ENCODE measurements at regions not wholly inside any gene's neighbourhood (a gene's known extent, or its start where the extent isn't known, plus 50 kb on each side); places are given as distances from the start of the nearest gene placed in this dataset.
"Not testable (repeated sequence)": the region's sequence is repeated elsewhere in the genome, so short reads cannot be mapped to it uniquely, and the experiment has no call there.

DNA sequence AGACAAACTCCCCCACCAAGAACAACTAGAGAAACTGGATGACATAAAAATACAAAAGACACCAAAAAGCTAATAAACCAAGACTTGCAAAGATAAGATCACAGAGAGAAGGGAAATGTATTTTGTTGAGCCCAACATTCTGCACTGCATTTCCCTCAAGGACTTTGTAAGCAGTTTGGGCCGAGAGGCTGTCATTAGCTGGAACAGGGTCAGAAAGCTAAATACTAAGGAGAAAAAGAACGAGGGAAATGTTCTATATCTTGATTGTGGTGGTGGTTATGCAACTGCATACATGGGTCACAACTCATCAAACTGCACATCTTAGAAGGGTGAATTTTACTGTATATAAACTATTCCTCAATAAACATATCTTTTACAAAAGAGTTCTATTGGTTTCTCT is 315.0 kb downstream of the IPMK start:
- DNase-seq: no peak

DNA sequence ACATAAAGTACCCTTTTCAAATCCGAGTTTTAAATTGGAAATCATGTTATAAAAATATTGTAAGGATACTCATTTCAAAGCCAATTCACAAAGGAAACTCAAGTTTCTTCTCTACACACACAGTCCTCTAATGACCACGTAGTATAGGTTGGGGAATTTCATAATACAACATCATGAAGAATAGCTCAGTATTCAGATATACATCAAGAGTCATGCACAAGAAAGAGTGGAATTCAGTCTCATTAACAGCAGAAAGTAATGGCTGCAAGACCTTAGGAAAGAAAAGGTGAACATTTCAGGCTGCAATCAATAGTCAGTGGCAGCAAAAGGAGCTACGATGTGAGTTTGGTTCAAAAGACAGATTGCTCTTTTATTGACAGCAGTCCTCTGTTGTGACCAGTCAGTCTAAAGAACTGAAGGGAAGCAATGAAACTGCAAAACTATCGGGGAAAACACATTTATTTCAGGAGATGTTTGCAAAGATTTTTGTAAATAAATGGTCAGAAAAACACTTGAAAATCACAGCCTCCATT is 317.2 kb downstream of the IPMK start:
- DNase-seq: no peak

DNA sequence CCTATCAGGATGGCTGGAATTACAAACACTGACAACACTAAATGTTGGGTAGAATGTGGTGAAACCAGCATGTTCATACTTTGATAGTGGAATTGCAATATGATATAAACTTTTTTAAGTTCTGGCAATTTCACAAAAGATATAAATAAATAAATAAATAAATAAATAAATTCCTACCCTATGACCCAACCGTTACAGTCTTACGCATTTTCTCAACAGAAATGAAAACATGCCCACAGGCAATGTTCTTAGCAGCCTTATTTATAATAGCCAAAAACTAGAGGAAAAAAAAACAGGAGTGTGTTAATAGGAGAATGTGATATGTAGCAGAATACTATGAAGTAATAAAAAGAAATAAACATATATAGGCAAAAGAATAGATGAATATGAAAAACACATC is 318.9 kb downstream of the IPMK start:
- DNase-seq: no peak

DNA sequence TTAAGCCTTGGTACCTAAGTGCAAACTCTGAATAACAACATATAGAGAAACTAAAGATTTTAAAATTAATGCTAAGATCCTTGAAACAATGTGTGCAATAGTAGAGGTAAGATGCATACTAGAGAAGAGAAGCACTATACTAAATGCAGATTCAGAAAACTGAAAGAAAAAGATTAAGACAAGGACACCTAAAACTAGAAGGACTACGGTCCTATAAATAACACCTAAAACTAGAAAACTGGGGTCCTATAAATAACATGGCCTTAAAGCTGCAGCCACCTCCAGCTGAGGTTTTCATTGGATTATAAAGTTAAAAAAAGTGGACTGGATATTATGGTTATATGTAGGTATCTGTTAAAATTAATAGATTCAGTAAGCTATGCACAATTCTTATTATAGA is 320.9 kb downstream of the IPMK start:
- no peak for DNase-seq

DNA sequence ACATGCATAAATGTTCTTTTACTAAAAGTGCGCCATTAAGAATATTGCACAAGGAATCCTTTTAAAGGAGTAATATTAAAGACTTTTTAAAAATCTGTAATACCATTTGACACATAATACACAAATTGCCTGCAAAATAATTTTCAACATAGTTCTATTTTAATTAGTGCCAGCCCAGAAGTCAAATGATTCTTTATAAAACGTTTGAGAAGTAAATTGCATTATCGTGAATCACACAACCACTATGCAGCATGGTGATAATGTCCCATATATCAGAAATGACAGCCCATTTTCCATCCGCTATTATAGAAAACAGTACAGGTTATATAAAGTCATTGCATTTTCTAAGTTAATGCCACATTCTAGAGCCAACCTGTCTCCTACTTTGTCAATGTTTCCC is 324.0 kb downstream of the IPMK start:
- DNase-seq: no peak

DNA sequence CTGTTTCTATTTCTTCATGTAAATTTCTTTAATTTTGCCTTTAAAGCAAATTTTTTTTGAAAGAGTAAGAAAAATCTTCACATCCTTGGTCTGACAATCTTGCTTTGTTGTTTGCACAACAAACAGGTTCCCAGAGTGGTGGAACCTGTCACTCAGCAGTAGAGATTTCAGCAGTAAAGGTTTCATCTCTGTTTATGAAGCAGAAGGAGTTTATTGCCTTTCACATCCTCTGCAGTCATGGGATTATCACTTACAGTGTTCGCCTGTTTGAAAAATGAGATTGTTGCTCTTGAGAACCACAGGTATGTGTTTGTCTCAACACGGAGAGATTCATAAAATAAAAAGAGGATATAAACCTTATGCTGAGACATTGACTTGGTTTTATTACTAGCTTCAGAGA is 342.6 kb downstream of the IPMK start:
- DNase-seq: no peak

DNA sequence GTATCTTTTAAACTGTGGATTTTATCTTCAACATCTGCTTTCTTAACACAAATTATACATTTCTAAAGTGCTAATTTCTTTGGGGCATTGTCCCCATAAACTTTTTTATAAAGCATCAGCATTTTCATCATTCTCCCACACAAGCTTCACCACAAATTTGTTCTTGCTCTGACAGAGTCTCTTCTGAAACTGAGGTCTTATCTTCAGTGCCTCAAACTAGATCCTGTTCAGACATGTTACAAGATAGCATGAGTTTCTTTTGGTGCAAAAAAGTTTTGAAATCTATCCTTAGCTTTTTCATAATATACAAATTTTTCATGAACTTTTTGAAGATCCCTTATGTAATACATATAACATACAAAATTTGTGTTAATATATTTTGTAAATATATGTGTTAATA is 346.6 kb downstream of the IPMK start:
- DNase-seq: no peak

DNA sequence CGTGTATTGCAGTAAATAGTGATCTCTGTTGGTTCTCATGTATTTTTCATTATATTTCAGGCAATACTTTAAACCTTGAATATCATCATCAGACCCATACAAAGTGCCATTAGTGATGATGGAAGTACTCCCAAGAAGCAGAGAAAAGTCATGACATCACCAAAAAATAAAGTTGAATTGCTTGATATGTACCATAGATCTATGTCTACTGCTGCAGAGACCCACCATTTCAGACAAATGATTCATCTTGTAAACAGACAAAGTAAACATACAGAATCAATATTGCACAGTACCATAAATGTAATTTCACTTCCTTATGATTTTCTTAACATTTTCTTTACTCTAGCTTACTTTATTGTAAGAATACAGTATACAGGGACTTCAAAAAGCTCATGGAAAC is 347.8 kb downstream of the IPMK start:
- no peak for DNase-seq

DNA sequence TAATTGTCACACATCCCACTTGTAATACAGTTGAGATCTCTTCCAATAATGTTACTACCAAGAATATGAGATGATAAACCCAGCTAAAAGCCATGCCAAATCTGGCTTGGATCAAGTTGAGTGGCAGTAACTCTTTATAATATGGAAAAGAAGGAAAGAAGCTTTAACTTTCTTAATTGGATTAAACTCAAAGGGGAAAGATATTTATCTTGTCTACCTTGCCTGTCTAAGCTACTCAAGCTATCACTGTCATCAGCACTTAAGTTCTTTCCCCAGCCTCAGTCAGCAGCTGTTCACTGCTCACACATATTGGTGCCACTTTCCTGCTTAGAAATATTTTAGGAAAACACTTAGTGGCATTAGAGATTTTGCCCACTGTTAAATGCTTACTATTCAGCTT is 350.7 kb downstream of the IPMK start:
- no peak for DNase-seq

DNA sequence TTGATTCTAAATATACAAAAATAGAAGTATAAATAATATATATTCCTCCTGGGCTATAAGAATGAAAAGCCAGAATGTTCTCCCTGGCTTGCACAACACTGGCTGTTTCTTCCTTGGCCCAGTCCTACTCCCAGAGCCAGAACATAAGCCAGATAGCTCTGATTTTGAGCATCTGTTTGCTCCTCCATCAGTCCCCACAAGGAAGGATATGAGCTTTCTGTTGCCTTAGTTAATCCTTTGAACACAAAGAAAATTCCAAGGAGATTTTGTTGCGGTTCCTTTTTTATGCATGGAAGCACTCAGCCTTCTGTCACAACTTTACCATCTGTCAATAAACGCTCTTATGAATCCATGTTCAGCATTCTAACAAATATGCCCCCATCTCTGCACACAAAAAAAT is 361.8 kb downstream of the IPMK start:
- DNase-seq: peak; percentile 49

DNA sequence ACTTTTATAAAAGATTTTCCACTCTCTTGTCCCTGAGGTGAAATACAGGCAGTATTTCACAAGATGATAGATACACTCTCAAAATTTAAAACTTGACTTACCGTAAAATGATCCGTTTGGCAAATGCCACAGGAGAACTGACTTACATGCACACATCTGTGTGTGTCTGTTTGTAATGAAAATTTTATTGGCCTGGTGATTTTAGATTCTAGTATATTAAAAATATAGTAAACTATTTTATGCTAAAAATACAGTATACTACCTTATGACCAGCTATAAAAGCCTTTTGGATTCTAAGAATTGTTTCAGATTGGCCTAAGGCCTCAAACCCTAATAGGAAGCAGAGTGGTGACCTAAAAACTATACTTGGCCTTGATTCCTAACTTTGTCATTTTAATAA is 362.7 kb downstream of the IPMK start:
- no peak for DNase-seq

DNA sequence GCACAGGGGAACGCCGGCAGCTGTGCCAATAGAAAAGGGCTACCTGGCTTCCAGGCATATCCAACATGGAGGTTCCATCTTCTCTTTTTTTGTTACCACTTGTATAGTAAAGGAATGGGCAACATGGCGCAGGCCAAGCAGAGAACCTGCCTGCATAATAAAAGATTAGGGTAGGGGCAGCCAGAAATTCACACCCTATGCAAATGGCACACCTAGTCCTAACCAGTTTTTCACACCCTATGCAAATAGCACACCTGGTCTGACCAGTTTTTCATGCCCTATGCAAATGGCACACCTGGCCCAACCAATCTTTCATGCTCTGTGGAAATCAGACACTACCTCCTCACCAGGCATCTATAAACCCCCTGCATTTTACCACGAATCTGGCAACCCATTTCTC is 369.5 kb downstream of the IPMK start:
- DNase-seq: no peak

DNA sequence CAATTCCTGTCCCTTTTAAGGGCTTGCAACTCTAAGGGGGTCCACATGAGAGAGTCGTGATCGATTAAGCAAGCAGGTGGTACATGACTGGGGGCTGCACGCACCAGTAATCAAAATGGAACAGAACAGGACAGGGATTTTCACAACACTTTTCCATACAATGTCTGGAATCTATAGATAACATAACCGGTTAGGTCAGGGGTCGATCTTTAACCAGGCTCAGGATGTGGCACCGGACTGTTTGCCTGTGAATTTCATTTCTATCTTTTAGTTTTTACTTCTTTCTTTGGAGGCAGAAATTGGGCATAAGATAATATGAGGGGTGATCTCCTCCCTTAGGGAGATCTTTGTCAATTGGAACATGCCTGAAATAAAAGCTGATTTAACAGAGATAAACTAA is 370.1 kb downstream of the IPMK start:
- DNase-seq: no peak

DNA sequence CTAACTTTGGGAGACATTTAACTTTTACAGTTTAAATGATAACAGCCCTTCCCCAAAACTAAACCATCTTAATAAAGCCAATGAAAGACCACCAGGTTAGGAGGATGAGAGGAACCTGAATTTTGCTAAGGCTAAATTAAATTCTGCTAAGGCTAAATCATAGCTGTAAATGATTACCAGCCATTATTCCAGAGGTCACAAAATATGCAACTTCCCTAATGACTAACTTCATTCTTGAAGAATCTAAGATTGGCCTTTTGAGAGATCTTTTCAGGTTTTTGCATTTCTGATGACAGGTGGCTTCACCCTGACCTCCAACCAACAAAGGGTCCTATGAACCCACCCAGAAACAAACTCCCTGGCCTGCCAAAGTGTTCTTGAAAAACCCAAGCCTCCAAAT is 373.3 kb downstream of the IPMK start:
- no peak for DNase-seq

DNA sequence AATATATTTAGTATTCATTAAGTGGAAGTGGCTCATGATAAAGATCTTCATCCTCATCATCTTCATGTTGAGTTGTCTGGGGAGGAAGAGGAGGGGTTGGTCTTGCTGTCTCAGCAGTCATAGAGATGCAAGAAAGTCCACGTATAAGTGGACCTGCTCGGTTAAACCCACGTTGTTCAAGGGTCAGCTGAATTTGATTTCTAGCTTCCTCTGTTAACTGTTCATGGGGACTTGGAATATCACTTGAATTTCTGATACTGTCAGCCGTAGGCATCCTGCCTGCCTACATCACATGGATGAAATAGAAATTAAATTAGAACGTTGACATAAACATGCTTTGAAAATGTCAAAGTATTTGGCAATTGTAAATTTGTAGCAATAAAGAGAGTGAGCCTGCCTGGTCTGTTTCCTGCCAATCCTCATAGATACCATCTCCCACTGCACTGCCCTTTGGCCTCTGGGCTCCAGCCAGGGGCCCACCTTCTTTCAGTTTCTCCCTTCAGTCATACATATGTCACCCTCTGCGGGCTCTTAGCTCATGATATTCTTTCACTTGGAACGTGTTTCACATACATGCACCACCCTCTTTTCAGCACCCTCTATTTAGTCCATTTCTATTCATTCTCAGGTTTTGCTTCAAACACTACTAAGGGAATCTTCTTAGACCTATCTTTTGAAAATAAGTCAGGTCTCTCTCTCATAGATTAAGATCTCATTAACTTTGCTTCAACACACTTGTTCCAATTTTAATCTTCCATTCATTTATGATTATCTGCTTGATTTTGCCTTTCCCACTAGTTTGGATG is 376.3 kb downstream of the IPMK start:
- DNase-seq: no peak

DNA sequence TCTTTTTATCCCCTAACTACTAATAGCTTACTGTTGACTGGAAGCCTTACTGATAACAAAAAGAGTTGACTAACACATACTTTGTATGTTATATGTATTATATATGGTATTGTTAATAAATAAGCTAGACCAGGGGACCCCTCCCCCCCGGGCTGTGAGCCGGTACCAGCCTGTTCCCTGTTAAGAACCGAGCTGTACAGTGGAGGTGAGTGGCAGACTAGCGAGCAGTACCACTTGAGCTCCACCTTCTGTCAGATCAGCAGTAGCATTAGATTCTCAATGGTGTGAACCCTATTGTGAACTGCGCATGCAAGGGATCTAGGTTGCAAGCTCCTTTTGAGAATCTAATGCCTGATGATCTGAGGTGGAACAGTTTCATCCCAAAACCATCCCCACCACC is 377.0 kb downstream of the IPMK start:
- DNase-seq: no peak

DNA sequence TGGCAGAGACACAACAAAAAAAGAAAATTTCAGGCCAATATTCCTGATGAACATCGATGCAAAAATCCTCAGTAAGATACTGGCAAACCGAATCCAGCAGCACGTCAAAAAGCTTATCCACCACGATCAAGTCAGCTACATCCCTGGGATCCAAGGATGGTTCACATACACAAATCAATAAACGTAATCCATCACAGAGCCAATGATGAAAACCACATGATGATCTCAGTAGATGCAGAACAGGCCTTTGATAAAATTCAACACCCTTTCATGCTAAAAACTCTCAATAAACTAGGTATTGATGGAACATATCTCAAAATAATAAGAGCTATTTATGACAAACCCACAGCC is 382.1 kb downstream of the IPMK start:
- DNase-seq: not testable (repeated sequence)

DNA sequence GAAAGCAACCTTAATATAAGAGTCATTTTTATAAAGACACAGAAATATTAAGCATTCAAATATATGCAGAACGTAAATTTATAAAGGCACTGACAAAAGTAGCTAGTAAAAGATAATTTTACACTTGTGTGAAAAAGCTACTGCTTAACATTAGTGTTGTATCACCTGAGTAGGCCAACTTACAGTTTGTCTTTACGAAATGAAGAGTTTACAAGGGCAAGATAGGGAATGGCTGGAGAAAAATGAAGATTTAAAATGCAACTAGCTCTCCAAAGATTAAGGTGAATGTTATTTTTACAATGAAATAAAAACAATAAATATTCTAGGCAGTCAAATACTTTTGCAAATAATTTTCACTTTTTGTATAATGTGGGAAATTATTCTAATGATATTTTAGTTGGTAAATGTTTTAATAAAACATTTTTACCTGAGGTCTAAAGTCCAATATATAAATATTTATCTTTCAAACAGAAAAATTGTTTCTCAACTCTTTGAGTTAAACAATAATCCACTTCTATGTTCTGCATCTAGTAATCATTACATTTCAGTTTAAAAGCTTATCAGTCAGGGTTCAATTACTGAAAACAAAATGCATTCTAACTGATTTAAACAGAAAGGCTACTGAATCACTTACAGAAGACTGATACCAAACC is 382.6 kb downstream of the IPMK start:
- DNase-seq: no peak

DNA sequence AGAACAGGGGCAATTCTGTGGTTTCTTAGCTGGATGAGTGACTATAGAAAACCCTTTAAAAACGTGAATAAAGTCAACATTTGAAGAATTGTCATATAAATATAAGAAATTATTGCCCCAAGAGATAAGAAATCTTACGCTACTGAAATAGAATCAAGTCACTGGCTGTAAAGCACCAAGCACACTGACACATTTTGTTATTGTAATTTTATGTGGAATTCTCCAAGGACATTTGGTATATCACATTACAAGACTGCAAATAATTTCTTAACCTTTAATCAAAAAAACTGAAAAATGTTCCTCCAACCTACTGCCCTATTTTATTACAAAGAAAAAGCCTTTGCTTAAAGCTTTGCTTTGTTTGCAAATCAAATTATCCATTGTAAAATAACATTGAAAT is 383.3 kb downstream of the IPMK start:
- no peak for DNase-seq

DNA sequence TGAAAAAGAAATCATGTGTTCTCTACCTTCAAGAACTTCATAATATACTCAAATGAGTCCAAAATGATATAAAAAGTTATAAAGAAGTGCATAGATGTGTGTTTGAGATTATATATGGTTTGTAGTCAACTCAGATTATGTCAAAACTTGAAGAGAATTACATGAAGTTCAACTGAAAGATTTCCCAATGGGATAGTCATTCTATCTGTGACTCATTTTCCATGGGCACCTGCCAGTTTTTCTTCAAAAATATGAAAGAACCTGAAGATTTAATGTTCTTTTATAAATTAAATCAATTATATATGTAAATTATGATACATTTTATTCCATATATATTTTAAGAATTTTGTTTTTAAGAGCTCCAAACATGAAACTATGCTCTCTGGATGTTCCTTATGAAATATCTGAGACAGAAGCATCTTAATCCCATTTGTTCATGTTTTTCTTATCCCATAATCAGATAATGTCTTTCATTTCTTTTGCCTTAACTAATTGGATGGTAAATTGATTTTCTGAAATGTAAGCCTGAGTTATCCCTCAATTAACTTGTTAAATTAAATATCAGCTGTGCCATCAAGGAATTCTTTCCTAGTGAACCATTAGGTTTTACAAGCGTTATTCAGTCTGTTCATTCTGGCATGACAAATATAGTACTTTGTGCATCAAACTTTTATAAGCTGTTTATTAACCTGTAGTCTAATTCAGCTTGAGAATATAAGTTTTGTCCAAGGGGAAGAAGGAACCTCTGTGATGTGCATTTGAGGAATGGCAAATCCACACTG is 387.1 kb downstream of the IPMK start:
- peak; percentile 22 for DNase-seq

DNA sequence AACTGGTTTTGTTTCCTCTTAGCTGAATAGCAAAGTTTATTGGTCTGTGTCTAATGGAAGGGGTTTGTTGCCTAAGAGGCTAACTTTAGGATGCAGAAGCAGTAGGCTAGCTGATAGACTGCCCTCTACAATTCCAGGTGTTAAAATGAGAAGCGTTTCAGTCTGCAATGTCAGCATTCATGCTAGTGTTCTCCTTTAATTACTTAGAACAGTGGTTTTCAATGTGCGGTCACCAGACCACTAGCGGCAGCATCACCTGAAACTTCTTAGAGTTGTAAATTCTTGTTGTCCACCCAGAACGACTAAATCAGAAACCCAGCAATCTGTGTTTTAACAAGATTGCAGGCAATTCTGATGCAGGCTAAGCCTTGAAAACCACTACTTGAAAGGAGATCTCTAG is 392.9 kb downstream of the IPMK start:
- no peak for DNase-seq

DNA sequence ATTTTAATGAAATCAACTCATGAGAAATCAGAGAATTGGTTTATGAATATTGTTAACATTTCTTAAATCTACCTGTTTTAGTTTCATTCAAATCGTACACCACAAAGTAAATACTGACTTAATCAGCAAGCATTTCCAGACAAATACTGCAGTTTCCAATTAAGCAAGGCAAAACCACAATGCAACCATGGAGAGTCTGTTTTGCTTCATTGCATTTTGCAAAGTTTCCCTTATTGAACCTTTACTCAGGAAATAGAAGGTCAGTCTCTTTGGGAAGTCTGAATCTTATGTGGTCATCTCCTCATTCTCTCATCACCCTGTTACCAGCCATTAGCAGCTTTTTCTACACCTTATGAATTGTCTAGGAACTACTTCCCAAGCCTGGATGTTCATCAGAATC is 400.5 kb downstream of the IPMK start:
- no peak for DNase-seq

DNA sequence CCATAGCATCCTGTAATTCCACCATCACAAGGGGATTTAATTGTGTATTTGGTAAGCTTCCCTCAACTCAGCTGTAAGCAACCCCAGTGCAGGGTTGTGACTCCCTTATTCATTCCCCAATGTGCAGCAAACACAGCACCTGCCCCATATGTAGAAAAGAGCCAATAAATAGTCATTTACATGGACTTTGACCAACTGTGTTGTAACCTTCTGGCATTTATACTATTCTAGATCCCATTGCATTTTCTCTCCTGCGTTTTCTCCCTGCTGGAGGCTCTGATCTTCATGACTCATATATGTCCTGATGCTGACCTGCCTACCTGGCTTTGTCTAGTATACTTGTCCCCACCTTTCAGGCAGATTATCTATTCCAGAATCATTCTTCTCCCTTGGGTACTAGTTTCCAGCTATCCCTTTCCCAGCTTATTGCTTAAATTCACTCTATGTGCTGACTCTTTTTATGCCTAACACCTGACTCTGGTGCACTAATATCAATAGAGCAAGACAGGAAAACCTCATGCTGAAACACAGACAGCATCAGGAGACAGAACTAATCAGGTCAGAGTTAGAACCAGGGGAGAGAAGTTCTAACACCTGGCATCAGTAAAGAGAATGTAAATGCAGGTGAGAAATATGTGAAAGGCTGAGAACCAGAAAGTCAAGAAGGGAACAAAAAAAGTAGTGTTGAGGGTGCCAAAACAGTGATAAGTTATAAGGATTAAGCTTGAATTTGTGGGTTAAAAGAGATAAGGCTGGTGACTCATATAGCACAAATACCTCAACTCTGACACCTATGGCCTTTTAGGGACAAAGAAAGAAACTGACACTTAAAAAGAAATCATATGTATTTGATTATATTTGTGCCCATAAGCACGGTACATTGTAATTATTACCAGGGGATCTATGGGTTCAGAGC is 402.7 kb downstream of the IPMK start:
- peak; percentile 6 for DNase-seq
